GM10248 (cell line): ENCODE measurements at regions not wholly inside any gene's neighbourhood (a gene's known extent, or its start where the extent isn't known, plus 50 kb on each side); places are given as distances from the start of the nearest gene placed in this dataset.
"Not testable (repeated sequence)": the region's sequence is repeated elsewhere in the genome, so short reads cannot be mapped to it uniquely, and the experiment has no call there.

Experiments
- CTCF ChIA-PET: fragments of 300-600 bp; sonication (Branson Sonifier 250); formaldehyde crosslinking; extraction: SDS; loops from one replicate; lab custom pipeline; 2021; ENCODE audit warnings: antibody characterized with exemption; lab: Yijun Ruan, JAX
- POLR2A ChIA-PET: fragments of 350-650 bp; sonication (Branson Sonifier 250); formaldehyde crosslinking; extraction: SDS; loops from one replicate; lab custom pipeline; 2020; ENCODE audit warnings: antibody characterized with exemption; lab: Yijun Ruan, JAX
- DNase-seq: peaks from one replicate; pipeline ENCODE4 v3.0.0; 2012; ENCODE audit errors: extremely low spot score
- TF ChIP-seq, protein P1 (sequence below): IDR thresholded peaks from 2 replicates; pipeline ENCODE4 v1.5.1; 2012; ENCODE audit warnings: mild to moderate bottlenecking, low read depth; ENCODE audit errors: extremely low read depth, missing control alignments, control extremely low read depth

DNA sequence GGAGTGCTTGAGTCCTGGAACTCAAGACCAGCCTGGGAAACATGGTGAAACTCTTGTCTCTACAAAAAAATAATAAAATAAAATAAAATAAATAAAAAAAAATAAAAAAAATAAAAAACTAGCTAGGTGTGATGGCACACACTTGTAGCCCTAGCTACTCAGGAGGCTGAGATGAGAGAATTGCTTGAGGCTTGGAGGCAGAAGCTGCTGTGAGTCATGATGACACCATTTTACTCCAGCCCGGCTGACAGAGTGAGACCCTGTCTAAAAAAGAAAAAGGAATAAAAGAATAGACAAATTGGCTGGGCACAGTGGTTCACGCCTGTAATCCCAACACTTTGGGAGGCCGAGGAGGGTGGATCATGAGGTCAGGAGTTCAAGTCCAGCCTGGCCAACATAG, 1168.9 kb downstream of the SLITRK5 start:
- DNase-seq = no peak
- TF ChIP-seq, protein P1, sequence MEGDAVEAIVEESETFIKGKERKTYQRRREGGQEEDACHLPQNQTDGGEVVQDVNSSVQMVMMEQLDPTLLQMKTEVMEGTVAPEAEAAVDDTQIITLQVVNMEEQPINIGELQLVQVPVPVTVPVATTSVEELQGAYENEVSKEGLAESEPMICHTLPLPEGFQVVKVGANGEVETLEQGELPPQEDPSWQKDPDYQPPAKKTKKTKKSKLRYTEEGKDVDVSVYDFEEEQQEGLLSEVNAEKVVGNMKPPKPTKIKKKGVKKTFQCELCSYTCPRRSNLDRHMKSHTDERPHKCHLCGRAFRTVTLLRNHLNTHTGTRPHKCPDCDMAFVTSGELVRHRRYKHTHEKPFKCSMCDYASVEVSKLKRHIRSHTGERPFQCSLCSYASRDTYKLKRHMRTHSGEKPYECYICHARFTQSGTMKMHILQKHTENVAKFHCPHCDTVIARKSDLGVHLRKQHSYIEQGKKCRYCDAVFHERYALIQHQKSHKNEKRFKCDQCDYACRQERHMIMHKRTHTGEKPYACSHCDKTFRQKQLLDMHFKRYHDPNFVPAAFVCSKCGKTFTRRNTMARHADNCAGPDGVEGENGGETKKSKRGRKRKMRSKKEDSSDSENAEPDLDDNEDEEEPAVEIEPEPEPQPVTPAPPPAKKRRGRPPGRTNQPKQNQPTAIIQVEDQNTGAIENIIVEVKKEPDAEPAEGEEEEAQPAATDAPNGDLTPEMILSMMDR = no peak
- POLR2A ChIA-PET = no interaction called here

DNA sequence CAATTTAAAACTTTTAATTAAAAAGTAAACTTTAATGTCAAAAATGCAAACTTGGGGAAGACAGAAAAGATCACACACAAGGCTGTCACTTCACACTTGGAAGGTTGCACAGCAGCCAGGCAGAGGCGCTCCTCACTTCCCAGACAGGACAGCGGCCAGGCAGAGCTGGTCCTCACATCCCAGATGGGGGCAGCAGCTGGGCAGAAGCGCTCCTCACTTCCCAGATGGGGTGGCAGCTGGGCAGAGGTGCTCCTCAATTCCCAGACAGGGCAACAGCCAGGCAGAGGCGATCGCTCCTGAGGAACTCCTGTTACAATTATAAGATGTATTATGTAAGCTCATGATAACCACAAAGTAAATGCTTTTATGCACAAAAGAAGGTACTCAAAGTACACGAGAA, 1181.1 kb downstream of the SLITRK5 start:
- POLR2A ChIA-PET, CTCF ChIA-PET, DNase-seq: not testable (repeated sequence)

More for the DNA sequence above, 1168.9 kb downstream of the SLITRK5 start:
- CTCF ChIA-PET = interaction anchor here (1.6 kb wide), 1 partner anchor 25 kb away, joined by 3 read pairs; no protein-coding TSS in a partner anchor

DNA sequence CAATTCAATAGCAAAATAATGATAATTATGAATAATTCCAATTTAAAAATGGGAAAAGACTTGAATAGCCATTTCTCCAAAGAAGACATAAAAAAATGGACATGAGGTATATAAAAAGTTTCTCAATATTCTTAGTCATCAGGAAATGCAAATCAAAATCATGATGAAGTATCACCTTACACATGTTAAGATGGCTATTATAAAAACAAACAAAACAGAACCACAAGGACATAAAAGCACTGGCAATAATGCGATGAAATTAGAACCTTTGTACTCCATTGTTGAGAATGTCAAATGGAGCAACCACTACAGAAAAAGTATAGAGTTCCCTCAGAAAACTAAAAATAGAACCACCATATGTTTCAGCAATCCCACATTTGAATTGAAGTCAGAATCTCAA, 1186.1 kb downstream of the SLITRK5 start:
- no peak for DNase-seq
- CTCF ChIA-PET = no interaction called here
- TF ChIP-seq, protein P1 = no peak
- POLR2A ChIA-PET = no interaction called here

DNA sequence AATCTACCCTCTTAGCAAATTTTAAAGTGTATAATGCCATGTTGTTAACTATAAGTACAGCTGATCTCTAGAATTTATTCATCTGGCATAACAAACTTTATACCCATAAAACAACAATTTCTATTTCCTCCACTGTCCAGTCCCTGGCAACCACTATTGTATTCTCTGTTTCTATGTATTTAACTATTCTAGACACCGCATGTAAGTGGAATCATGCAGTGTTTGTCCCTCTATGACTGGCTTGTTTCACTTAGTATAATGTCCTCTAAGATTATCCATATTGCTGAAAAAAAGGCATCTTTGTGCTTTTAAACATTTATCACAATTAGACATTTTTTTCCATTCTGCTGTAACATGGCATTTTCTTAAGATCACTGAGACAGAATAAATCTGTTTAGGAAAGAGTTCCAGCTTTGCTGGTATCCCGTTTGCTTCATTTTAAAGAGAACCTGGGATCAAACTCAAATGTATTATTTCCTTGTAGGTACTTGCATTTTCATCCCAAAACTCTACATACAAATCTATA, 1191.0 kb downstream of the SLITRK5 start:
- TF ChIP-seq, protein P1 = no peak

DNA sequence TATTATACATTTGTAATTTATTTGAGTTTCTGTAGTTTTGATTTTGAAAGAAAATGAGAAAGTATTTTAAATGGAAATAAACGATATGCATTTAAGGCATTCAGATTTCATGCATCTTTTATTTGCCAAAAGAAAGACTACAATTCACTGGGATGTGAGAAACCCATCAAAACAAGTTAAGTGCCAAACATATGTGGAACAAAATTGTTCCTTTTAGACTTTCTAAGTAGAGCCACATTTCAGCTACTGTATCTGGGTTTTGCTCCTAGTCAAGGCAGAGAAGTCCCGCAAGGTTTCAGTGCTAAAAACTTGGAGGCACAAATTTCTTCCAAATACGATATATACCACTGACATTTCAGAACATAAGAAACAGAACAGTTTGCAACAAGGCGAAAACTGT, 1191.9 kb downstream of the SLITRK5 start:
- CTCF ChIA-PET = no interaction called here
- DNase-seq = no peak
- POLR2A ChIA-PET = no interaction called here
- TF ChIP-seq, protein P1 = no peak

More for the DNA sequence above, 1191.0 kb downstream of the SLITRK5 start:
- ChIA-PET POLR2A (no interaction called here), CTCF (no interaction called here)
- no peak for DNase-seq

DNA sequence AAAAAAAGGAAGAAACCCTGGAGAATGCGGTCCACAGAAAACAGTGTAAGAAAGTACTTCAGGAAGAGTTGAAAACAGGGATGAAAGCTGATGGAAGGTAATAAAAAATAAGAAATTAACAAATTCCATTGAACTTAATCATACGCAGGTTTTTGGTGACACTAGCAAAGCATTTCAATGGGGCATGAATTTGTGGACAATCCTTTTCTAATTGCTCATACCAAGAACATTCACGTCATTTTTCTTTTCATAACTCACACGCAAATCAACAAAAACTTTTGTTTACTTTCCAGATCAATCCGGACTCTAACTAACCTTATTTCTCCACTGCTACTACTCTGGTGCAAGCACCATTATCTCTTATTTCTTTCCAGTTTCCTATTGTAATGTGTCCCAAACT, 1195.0 kb downstream of the SLITRK5 start:
- no peak for DNase-seq
- ChIA-PET CTCF (no interaction called here), POLR2A (no interaction called here)
- TF ChIP-seq, protein P1 = no peak

DNA sequence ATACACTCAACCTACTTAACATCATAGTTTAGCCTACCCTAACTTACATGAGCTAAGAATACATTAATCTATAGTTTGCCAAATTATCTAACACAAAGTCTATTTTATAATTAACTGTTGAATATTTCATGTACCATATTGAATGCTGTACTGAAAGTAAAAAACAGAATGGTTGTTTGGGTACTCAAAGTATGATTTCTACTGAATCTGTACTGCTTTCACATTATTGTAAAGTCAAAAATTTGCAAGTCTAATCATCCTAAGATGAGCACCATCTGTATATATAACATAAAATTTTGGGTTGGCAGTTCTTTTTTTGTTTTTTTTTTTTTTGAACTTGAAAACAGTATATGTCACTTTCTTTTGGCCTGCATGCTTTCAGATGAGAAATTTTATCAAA, 1212.6 kb downstream of the SLITRK5 start:
- ChIA-PET CTCF (no interaction called here), POLR2A (no interaction called here)
- no peak for DNase-seq
- TF ChIP-seq, protein P1 = no peak
